NCI-H226 (cell line): ENCODE measurements at regions not wholly inside any gene's neighbourhood (a gene's known extent, or its start where the extent isn't known, plus 50 kb on each side); places are given as distances from the start of the nearest gene placed in this dataset.

ENCODE experiments used
- DNase-seq: peaks from one replicate; pipeline ENCODE4 v3.0.0-alpha.2; 2015

DNA sequence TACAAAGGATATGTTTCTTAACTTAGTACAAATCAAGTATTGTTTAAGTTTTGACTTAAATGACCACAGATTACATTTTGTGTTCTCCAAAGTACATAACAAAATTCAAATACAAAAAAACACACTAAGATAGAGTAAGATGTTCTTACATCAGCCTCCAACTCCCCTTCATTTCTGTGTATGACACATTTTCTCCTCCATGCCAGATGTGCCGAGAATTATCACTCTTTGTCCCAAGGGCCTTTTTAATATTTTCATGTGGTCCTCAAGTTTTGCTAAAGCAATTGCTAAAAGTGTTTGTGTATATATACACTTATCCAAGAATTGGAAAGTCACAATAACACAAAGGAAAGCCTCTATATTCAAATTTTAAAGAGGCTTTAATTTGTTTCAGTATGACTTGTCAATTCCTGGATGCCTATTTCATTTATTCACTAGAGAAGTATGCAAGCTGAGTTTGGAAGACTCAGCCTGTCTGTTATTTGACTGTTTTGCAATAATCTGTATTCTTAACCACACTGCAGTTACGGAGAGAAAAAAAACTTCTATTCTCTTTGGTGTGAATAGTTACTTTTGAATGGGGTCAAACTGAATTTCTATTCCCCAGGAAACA is 586.4 kb upstream of the SEMA3D start:
- peak; percentile 73 for DNase-seq

DNA sequence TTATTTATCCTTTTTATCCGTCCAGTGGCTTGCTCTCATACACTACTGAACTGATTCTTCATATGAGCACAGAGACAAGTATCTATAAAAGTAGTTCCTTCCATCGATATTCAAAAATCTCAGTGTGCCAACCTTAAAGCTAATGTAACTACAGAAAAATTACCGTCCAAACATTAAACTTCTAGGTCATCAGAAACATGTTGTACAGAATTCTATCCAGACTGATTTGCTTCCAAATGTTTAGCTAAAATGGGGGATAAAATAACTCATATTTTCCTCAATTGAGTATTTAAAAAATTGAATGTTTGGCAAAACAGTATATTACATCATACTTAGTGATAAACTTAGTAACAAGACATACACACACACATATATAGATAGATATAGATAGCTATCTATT is 584.7 kb upstream of the SEMA3D start:
- no peak for DNase-seq

DNA sequence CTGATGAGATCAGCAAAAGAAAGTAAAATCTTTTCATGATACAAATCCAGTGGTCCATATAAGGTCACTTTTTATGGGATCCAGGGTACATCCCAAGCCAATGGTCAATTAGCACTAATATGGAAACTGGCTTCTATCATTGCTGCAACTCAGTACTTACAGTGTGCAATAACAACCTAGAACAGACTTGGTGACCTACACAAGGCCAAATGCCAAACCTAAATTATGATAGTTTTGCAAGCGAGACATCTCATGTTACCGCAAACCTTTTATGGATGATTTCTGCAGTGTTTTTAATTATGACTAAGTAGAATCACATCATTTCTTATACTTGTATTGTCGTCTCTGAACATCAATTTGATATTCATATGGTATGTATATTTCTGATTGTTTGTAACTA is 583.5 kb upstream of the SEMA3D start:
- DNase-seq = no peak

DNA sequence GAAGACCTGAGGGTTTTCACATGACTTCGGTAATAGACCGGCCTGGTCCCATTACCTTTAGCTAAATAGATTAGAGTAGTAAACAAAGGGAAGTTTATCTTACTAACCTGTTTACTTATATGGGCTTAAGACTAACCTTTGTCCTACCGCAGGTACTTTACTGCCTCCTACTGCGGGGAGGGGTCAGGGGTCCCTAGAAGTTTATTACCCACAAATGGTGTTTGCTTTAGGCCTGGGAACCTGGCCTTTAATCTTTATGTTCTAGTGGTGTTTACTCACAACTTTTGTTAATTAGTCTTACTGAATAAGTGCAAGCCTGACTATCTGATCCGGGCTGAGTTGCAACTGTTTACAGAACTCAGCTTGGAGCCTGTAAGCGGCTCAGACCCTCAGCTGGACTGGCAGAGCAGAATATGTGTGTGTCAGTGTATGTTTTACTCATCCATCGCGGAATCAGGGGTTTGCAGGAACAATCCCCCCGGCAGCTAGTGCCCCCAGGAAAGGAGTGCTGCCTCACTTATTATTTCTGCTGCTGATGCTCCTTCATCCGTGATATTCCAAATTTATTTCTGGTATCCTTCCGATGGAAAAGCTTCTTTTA is 578.9 kb upstream of the SEMA3D start:
- DNase-seq = no peak

DNA sequence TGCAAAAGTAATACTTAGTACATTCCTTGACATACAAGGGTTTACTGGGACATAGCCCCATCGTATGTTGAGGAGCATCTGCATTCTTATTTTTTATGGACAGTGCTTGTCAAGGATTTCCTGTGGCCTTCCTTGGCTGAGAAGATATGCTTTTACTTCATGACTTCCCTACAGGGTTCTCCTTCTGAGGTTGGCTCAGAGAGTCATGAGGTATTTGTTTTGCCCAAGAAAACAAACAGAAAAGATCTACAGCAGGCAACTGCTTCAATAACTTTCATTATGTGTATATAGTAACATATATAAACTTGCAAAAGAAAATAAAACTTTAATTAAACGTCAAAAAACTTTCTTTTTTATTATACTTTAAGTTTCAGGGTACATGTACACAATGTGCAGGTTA is 577.2 kb upstream of the SEMA3D start:
- no peak for DNase-seq

DNA sequence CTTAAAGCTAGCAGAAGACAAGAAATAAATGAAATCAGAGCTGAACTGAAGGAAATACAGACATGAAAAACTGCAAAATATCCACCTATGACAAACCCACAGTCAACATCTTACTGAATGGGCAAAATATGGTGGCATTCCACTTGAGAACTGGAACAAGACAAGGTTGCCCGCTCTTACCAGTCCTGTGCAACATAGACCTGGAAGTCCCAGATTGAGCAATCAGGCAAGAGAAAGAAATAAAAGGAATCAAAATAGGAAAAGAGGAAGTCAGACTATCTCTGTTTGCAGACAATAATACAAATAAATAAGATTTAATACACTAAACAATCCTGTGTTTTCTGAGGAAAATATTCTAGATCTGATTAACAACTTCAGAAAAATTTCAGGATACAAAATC is 570.5 kb upstream of the SEMA3D start:
- DNase-seq = no peak

DNA sequence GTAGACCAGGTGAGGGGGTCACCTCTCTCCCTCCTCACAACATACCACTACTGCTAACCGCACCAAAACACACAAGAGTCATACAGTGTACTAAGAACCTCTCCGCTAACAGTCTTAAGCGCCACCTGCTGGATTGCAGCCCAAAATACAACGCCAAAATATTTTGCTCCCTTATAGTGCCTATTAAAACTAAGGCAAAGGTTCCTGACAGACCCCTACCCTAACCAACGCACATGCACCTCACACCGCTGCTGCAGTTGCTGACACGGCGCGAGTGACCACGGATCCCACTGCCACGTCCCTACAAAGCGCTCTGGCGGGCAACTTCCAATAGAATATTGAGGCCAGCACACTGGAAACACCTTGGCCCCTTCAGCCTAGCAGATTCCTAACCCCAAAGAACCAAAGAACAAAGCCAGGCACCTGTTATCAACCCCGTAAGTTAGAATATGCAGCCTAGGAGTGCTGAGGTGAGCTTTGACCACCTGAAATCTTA is 563.6 kb upstream of the SEMA3D start:
- DNase-seq = no peak

DNA sequence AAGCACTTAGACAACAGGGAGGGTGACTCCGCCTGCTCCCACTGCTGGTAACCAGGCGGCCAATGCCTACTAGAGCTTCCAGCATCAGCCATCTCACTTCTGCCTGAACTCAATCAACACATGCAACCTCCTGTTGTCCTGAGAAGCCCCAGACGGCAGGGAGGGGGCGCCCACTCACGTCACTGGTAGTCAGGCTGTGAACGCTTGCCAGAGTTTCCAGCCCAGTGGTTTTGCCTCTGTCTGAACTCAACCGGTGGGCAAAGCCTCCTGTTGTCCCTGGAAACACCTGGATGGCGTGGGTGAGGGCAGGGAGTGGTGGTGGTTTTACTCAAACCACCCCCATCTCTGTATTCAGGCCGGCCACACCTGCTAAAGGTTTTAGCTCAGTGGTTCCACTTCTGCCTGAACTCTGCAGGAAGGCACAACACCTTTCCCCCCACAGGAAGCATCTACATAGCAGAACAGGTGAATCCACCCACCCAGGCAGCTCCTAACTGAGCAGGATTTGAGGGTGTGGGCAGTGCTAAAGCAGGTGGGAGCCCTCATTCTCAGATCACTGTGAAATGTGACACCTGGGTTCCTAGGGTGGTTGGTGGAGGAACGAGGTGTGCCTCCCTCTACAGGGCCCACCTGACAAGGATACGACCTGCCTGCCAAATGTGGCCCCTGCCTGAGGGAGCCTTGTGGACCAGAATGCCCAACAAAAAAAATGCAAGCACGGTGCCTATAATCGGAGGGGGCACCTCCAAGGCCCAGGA is 563.0 kb upstream of the SEMA3D start:
- no peak for DNase-seq

DNA sequence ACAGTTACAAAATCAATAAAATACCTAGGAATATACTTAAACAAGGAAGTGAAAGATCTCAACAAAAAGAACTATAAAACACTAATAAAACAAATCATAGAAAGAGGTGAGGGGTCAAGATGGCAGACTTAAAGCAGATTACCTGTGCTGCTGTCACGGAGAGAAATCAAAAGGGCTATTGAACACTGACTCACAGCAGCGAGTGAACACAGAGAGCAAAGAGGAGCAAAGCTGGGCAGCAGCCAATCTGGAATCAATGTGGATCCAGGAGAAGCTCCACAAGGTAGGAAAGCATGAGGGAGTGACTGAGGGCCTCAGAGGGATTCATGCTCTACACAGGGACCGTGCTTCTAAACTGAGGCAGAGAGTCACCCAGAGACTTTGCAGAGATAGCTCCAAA is 562.0 kb upstream of the SEMA3D start:
- DNase-seq = no peak

DNA sequence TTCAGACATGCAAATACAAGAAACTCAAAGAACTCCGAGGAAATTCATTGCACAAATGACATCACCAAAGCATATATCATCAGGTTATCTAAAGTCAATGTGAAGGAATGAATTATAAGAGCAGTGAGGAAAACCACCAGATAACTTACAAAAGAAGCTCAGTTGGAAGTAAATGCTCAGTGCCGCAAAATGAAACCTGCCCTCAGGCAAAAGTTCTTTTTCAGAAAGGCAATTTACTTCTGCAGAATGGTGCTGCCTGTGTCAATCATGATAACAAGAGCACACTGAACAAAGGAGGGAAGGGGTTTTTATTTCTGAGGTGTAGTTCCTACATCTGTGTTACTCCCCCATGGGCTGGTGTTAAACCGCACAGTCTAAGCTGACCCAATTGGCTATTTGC is 550.6 kb upstream of the SEMA3D start:
- peak; percentile 18 for DNase-seq

DNA sequence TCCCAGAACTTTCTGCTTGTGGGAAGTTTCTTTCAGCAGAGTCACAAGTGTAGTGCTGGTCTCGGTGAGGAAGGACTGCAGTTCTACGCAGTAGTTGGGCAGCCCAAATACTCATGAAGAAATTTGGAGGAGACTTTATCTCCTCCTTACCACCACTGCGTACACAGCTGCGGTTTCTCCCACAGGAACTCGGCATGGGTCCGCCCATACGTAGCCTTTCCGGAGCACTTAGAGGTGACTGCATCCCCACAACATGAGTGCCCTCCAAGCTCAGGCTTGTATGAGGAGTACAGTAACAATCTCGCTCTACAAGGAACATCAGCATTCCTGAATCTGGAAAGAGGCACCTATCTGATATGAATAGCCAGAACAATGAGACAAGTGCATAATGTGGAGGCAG is 549.2 kb upstream of the SEMA3D start:
- no peak for DNase-seq

DNA sequence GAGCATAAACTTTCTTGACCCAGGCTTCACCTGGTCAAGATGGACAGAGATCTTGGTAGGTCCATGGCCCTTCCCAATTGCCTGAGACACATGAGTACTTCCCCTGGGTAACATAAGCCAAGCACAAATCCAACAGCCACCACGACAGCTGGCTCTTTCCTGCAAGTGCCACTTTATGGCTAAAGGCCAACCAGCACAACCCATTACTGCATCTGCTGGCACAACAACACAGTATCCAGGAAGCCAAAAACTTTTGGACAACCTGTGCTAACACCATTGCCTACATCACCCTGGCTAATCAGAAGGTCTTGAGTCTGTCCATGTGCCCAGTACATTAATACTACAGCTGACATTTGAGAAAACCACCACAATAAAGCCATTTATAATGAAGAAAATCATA is 548.0 kb upstream of the SEMA3D start:
- no peak for DNase-seq

DNA sequence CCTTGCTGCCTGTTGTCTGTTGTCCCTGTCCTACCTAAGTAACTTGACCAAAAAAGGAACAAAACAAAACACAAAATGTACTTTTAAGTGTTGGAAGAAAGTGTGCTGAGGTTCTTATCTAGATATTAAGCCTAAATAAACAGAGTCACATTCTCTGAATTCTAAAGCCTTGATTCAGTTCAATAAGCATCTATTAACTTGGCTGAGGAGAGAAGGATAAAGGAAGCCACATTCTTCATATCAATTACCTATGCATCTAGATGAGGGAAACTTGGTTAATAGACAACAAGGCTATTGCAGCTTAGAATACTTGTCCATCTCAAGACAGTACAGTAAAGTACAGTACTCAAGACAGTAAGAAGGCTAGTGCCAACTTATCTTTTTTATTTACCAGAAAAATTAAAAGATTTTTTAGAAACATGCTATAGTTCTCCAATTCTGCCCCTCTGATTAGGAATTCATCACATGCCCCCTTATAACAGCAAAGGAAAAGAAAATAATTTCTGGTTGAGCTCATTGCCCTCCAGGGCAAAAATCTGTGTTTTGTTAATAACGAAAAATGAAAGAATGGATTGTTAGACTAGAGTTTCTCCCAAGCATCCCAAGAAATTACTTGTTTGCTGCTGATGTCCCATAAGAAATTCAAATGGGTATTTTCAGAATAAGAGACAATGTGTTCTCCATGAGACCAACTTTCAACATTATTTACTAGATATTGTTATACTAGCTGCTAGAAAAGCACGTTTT is 546.5 kb upstream of the SEMA3D start:
- DNase-seq = peak; percentile 49

DNA sequence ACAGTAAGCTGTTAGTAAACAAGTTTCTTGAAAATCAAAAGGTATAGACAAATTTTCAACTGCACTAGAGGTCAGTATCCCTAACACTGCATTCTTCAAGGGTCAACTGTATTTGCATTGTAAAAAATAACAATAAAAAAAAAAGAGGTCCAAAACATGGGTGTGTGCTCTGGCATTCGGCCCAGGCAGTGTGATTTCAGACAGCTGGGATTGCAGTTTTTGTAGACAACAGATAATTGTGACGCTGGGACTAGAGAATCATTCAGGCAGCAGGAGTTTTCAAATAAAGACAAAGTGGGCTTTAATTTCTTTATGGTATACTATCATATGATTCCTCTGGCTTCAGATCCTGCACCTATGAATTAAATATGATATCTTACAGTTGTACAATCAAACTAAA is 543.2 kb upstream of the SEMA3D start:
- DNase-seq = no peak

DNA sequence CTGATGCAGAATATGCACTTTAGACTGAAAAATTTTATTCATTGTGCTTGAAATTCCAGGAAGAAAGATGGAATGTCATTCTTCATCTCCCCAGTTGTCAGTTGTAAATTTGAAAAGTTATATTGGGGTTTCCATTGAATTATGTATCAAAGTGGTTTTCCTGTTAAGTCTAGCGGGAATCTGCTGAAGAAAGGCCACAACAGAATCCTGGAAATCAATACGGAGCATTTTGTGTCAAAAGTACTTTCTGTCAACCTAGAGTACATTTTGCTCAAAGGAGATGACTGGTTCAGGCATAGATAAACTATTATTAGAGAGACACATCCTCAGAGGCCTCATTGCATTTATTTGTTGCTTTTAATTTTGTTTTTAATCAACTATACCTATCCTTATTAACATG is 538.2 kb upstream of the SEMA3D start:
- DNase-seq = no peak

DNA sequence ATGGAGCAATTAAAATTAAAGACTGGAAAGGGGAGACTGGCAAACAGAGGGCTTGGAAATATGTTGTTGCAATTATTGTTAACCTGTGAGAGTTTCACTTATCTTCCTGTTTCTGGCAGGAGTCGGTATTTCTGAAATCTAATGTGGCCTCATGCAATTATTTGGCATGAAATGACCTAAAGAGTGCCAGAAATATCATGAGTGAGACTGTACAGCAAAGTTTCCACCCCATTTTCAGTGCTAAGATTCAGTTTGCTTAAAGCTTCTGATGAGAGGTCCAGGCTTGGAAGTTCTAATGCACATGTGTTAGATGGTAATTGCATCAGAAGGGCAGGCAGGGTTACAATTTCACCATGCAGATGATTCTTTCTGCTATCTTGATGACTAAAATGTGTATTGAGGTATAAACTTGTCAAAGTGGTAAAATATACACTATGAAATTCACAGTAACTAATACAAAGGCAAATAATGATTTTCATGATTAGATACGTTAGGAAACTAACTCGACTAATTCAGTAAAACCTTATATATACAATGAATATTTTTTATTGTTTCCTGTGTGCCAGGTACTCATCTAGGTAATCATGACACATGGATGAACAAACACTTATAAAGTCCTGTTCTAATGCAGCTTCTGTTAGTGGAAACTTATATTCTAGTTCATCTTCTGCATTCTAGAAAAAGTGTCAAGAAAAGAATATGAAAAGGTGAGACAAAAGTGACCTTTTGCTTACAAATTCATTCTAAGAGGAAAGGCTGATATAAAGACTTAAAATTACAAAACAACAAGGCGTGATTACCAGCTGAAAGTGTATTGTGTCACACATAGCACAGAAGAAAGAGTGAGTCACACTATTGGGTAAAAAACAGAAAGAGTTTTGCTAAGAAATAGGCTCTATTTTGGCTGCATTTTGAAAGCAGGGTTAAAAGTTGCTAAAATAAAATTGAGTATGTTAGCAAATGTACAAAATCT is 533.4 kb upstream of the SEMA3D start:
- peak; percentile 59 for DNase-seq

DNA sequence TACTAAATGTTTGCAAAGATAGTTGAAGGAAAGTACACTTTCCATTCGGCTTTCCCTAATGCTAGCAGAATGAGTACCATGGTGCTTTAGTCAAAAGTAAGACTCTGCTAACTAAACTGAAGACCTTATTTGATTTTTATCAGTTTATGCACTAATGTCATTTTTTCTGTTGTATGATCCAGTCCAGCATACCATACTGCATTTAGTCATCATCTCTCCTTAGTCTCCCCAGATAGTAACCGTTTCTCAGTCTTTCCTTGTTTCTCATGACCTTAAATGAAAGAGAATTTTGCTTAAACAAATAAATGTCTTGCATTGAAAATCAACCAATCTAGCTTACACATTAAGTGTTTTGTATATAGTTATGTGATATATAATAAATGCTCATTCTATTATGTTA is 529.5 kb upstream of the SEMA3D start:
- DNase-seq = no peak

DNA sequence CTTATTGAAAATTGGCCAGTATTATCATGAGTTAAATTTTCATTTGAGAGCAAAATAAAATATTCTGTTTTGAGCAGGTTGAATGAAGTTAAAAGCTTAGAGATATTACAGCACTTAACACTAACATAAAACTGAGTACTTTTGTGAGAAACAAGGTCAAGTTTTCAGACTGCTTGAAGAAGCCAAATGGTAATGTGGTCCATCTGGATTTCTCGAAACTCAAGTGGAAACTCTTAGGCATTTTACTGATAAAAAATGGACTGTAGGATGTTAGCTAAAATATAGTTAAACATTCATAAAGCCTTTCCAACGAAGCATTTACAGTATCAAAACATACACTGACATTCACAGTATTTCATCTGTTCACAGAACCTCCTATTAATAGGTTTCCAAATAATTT is 528.1 kb upstream of the SEMA3D start:
- no peak for DNase-seq

DNA sequence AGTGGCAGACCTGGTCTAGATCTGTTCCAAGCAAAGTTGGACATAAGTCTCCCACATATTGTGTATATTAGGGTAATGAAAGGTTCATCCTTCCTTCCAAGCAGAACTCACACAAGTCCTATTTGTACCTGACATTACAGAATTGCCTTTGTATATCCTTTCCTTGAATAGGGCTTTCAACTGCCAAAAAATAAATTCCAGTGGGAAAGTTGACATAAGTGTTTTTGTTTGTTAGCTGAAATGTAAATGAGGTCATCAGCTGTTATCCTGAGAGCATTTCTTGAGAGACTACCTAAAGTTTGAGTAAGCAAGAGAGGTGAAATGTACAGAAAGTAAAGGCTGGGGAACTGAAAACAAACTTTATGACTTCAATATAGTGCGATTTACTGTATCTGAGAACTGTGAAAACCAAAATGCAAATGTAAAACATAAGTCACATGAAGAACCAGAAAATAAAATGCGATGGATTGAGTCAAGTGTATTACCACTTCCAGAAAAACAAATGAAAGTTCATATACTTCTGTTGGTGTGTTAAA is 527.3 kb upstream of the SEMA3D start:
- DNase-seq = no peak

DNA sequence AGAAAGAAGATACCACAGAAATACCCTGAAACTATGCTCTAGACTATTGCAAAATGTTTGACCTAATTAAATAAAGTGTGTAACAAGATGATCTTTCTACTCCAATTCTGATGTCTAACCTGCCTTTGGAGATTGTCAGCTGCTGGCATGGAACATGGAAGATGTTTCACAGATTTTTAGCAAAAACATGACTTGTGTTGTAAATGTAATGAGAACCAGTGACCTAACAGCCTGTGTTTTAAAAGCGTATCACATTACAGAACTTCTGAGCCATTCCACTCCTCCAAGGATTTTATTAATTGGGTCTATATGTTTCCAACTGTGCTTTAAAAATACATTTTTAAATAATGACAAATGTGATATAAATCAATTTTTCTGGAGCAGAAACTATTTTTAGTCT is 526.3 kb upstream of the SEMA3D start:
- no peak for DNase-seq

DNA sequence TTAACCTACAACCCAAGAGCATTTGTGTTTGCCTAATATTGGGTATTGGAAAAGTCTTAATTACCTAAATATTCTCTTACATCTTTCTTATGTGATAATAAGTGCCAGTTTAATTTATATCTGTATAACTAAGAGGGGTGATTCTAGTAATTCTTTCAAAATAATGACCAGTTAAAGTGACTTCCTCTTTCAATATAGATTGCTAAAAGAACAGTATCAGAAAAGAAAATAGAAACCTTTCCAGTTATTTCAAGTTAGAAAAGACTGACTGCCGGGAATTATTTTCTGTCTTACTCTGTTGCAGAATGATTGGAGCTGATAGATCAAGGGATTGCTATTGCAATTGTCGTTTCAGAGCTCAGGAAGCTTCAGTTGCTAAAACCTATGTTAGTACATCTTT is 525.0 kb upstream of the SEMA3D start:
- DNase-seq = no peak

DNA sequence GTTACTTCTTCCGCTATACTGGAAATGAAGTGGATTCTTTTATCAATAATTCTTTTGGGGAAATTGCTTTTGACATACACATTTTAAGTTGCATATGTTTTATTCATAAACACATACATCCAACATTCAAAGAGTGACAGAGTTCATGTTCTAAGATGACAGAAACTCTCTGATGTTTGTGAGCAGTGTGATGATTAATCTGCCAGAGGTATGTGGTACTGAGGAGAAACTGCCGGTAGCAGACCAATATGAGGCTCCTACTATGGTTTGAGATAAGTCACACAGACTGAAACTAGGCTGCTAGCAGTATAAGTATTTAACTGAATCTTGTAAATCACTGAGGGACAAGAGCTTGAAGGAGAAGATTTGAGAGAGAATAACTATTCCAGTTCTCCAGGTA is 524.1 kb upstream of the SEMA3D start:
- no peak for DNase-seq
